COR-L47 (cell line): ENCODE measurements at regions not wholly inside any gene's neighbourhood (a gene's known extent, or its start where the extent isn't known, plus 50 kb on each side); places are given as distances from the start of the nearest gene placed in this dataset.
A peak's percentile ranks its signal among the peaks of the same experiment; 100 is the strongest.

ENCODE experiments used
- DNase-seq: peaks from one replicate; lab custom pipeline; 2025; lab: John Stamatoyannopoulos, UW

GRCh38 chr10:111347386-111348013, 270.7 kb downstream of the ADRA2A start:
- peak; percentile 41 for DNase-seq

- no peak for DNase-seq
Observed at GRCh38 chr10:111348076-111348475, 271.2 kb downstream of the ADRA2A start.

DNA sequence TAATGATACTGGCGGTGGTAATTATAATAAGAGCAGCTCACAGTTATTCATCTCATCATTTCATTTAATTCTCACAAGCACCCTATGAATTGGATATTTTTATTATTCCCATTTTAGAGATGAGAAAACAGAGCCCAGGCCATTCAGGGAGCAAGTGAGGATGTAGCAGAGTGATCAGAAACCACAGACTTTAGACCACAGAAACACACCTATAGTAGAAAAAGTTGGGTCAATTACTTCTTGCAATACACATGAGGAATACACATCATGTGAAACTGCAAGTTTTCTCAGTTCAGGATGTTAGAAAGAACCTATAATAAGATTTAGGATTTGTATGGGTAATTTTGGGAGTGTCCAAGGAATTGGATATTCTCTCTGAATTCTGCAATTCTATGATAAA, 278.0 kb downstream of the ADRA2A start:
- no peak for DNase-seq

DNA sequence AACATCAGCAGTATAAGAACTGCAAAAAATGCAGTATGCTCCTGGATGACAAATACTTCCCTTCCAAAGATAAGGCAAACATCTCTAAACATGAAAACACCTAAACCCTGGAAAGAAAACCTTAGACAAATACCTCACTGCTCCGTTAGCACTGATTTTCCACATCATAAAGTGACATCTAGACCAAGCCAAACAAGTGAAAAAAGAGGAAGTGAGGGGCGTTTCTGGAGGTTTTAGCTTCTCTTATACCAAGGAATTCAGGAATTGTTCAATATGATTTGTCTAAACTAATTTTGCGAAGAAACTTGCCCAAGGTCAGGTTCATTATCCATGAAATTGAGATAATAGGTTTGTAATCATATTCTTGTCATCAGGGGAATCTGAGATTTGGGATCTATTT, 279.7 kb downstream of the ADRA2A start:
- no peak for DNase-seq

GRCh38 chr10:111357859-111358258, 281.0 kb downstream of the ADRA2A start:
- DNase-seq, result no peak

DNA sequence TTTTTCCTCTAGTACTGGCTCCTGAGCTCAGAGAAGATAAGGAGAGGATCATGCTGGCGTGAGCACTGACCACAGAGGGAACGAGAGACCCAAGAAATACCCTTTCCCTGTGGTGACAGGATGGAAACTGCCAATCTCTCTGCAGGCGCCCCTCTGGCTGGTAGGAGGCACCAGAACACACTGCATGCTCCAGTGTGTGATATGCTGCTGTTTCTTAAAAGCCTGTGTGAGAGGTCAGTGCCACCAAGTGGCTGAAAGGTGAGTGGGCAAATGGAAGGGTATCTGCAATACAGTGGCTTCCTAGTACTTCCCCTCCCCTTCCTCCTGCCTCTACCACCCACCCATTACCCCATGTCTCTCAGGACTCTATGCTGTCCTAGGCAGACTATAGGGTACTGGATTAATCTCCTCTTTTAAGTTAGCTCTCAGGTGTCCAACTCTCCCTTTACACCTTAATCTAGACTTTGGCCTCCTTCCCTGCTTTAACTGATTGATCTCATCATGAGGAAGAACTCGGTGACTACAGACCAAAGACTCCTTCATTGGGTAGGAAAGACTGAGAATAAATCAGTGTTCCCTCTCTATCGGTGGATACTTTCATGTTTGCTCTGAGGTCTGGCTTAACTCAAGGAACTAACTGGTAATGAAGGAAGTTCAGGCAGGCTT, 283.6 kb downstream of the ADRA2A start:
- DNase-seq, result no peak

GRCh38 chr10:111367531-111367930, 290.7 kb downstream of the ADRA2A start:
- DNase-seq, result no peak

DNA sequence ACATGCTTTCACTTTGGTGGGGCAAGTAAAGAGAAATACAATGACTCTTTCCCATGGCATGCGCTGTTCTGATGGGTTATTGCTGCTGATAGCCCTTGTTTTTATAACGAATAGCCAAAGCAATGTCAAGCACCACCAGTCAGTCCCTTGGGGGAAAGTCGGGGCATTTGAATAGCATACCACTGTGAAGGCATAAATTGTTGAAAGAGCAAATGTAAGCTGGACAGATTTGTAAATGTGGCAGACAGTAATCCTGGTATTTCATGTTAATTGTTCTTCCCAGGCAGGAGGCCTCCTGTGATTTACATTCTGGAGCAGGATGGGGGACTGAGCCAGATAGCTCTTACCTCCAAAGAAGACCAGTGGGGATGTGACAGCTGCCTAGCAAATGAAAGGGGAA, 293.3 kb downstream of the ADRA2A start:
- no peak for DNase-seq

DNA sequence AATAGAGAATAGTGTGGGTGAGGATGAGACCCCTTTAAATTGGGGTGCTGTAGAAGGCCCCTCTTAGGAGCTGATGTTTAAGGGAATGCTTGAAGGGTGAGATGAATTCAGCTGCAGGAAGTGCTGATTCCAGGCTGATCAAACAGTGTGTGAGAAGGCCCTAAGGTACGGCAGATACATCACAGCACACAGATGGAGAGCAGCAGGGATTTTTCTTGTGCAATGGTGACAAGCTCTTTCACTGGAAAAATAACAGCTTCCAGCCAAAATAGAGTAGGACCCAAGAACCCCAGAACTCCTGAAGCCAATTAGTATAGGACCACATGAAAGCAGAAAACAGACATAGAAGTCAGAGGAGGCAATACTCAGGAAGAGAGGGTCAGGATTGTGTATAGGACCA, 296.9 kb downstream of the ADRA2A start:
- no peak for DNase-seq

DNA sequence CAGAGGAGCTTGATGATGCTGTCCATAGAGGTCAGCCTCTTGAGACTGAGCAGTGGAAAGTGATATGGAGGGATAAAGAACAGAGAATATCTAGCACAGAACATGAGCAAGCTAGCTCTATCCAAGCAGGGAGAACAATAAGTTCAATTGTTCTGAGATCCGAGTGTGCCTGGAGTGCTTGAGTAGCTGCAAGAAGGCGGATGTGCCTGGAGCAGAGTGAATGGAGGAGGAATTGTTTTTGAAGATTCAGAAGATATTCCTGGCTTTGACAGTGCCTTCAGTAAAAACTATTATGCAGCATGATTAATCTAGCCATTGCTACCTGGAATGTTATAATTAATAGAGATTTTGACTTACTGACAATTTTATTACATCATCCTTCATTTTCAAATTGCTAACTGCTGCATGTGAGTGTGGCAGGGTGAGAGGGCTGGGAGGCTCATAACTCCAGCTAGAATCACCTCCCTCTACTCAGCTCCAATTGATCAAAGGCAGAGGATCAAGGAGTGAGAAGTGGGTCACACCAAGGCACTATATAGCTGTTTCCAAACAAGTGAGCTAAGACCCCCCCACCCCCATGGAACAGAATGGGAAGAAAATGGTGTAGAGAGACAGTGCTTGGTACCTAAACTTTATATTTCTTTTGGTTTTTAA, 302.8 kb downstream of the ADRA2A start:
- no peak for DNase-seq

DNA sequence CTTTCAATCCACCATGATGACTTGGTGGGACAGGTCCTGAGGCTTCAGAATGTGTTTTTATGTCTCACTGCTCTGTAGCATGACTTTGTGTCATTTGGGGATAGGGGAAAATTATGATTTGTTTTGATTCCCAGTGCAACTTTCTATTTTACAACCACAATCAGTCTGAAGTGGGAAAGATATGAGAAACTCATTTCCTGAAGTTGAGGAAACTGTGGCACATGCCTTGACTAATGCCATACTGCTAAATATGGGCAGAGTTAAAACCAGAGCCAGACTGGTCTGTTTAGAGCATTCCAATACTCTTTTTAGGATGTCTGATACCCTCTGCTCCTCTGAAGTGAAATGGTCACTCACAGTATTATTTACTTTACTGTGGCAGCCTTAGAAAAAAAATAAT, 307.7 kb downstream of the ADRA2A start:
- no peak for DNase-seq

GRCh38 chr10:111390813-111391563, 314.2 kb downstream of the ADRA2A start:
- DNase-seq, result no peak

DNA sequence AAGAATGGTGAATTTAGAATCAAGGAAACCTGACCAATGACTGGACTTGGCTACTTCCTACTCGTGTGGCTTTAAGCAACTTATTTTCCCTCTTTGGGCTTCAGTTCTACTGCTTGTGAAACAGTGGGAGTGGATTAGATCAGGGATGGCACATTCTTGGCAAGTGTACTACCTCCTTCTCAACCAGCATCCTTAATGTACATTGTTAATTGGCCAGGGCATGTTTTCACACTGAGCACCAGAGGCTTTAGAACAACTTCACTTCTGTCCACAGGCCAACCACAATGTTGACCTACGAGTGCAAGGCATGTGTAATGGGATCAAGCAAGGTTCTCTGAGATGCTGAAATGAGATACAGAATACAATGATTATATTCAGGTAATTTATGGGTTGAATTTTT, 315.3 kb downstream of the ADRA2A start:
- DNase-seq, result no peak

GRCh38 chr10:111392910-111393309, 316.1 kb downstream of the ADRA2A start:
- no peak for DNase-seq

DNA sequence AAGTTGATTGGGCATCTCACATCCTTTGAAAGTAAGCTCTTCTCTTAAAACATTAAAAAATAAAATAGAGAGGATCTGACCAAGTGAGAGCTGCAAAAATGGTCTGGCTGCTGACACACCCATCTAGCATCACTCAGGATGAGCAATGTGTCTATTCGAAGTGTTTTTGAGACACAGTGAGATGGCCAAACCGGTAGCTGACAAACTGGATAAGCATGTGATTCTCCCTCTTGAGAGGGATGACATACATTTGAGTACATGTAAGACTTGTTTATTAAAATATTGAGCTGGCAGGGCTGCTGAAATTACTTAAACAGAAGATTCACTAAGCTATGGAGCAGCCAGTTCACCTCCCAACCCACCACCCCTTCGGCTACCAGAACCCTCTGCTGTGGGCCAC, 333.9 kb downstream of the ADRA2A start:
- DNase-seq, result no peak

DNA sequence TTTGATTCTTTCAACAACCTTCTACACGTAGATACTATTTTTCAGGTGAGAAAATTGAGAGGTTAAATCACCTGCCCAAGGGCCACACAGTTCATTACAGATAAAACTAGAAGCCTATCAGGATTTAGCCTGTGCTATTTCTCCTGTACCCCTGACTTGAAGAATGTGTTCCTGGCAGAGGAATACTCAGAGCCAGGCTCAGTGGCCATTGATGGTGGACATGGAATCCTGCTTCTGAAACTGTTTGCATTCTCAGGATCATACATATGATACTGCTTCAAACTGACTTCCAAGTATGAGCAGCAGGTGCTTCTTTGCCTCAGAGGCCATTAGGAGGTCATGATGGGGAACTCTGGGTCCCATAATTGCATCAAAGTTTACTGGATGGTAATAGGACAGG, 348.6 kb downstream of the ADRA2A start:
- no peak for DNase-seq

DNA sequence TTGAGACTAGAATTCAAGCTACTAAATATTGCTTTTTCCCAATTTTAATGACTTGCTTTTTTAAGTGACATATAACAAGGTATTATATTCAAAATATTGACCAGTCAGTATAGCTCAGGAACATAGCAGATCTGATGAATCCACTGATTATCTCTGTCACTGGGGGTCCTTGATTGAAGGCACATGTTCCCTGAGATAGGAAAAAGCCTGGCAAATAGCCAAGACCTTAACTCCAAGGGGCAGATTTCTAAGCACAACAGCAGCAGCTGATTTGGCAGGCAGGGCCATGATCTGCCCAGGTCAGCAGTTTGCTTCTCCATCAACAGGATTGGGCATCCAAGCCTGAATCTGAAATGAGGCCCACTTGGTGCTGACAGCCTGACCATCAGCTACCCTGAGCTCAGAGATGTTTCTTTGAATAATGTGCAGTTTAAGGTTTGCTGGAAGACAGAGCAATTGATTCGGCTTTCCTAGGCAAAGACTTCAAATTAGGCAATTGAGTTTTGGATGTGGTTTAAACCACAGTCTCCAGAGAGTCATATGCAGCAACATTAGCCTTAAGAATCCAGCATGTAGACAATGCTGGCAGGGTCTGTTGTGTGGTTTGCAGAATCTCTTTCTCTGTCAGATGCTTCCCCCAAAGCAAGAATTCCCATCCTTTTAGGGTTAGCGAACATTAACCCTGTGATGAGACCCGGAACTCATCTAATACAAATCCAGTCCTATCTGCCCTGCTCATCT, 352.6 kb downstream of the ADRA2A start:
- no peak for DNase-seq

DNA sequence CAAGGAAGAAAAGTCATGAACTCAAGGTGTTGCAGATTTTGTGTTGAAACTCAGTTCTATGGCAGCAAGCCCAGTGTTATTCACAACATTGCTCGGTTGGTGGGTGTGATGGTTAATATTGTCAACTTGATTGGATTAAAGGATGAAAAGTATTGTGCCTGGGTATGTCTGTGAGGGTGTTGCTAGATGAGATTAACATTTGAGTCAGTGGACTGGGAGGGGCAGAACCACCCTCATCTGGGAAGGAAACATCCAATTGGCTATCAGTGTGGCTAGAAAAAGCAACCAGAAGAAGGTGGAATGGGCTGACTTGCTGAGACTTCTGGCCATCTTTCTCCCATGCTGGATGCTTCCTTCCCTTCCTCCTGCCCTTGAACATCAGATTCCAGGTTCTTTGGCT, 353.2 kb downstream of the ADRA2A start:
- DNase-seq, result no peak

GRCh38 chr10:111432588-111432987, 355.8 kb downstream of the ADRA2A start:
- DNase-seq, result no peak

DNA sequence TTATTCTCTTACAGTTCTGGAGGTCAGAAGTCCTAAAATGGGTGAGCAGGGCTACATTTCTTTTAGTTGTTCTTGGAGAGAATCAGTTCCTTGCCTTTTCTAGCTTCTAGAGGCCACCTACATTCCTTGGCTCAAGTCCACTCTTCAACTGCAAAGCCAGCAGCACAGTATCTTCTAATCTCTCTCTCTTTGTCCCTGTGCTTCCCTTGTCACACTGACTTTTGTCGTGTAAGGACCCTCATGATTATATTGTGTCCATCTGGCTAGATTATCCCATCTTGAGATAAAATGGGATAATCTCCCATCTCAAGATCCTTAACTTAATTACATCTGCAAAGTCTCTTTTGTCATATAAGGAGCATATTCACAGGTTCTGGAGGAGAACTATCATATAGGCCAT, 359.0 kb downstream of the ADRA2A start:
- DNase-seq, result no peak

DNA sequence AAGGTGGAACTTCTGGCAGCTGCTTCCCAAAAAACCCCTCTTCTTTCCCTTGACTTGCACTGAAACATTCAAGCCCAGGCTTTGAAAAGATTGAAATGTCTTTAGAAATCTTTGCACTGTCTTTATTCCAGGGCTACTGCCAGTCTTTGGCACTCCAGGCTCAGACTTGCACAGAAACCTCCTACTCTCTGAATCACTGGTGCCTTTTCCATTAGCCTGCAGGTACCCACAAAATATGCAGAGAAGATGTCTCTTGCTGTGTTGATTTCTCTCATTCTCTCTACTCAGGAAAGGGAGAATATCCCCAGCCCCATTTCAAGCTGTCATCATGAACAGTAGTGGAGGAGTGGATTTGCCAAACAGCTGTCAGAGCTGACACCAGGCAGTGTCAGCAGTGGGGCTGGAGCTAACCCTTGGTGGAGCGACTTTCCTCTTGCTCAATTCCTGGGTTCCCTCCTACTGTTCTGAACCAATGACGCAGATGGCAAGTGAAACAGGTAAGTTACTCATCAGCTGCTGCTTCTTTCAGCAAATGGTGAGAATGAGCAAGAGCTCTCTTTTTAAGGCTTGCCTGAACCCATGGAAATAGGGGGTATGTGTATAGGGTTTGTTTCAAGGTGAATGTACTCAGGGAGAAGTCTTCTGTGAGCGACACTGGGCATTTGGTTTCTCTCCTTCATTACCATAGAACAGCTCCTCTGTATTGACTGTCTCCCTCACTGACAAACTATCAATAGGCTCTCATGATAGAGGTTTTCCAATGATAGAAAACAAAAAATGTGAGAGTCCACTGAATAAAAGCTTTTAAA, 362.4 kb downstream of the ADRA2A start:
- DNase-seq, result no peak
